ENCODE measurements at regions not wholly inside any gene's neighbourhood (a gene's known extent, or its start where the extent isn't known, plus 50 kb on each side); places are given as distances from the start of the nearest gene placed in this dataset.

GRCh38 chr5:155906046-155906445 lies 420.9 kb upstream of the SGCD start:
- TF ChIP-seq CTCF (conservative IDR thresholded peaks at IDR 0.05 in 1 of 2, IDR thresholded peaks at IDR 0.05 in 1 of 2; ENCODE audit: extremely low read depth in 1 of 2, insufficient read depth in 1 of 2, low read depth in 1 of 2, low read length in 2 of 2) (no peak), EZH2 (IDR thresholded peaks at IDR 0.05; ENCODE audit: borderline replicate concordance, low read length) (no peak)
